Forelimb muscle (tissue), 1 donor: ENCODE measurements at regions not wholly inside any gene's neighbourhood (a gene's known extent, or its start where the extent isn't known, plus 50 kb on each side); places are given as distances from the start of the nearest gene placed in this dataset.
A peak's percentile ranks its signal among the peaks of the same experiment; 100 is the strongest.

ENCODE experiments used
- DNase-seq: peaks from one replicate; pipeline ENCODE4 v3.0.0-alpha.2; 2013; ENCODE audit warnings: low read depth

- DNase-seq = no peak
Measured at GRCh38 chr13:84658491-84659358, 776.5 kb upstream of the SLITRK1 start.

- no peak for DNase-seq
Measured at GRCh38 chr13:84655677-84656076, 773.4 kb upstream of the SLITRK1 start.

GRCh38 chr13:84654654-84655275, 772.5 kb upstream of the SLITRK1 start:
- DNase-seq = no peak

GRCh38 chr13:84653915-84654534, 771.8 kb upstream of the SLITRK1 start:
- DNase-seq = no peak

GRCh38 chr13:84651705-84652104, 769.4 kb upstream of the SLITRK1 start:
- DNase-seq = no peak

- no peak for DNase-seq
Measured at GRCh38 chr13:84651288-84651687, 769.0 kb upstream of the SLITRK1 start.

GRCh38 chr13:84649853-84650252, 767.6 kb upstream of the SLITRK1 start:
- DNase-seq = no peak

GRCh38 chr13:84648069-84648640, 765.9 kb upstream of the SLITRK1 start:
- DNase-seq = no peak

- no peak for DNase-seq
Measured at GRCh38 chr13:84646957-84647356, 764.7 kb upstream of the SLITRK1 start.

GRCh38 chr13:84645196-84646012, 763.1 kb upstream of the SLITRK1 start:
- no peak for DNase-seq

- DNase-seq = no peak
Measured at GRCh38 chr13:84641491-84641890, 759.2 kb upstream of the SLITRK1 start.

- DNase-seq = no peak
Measured at GRCh38 chr13:84640691-84641090, 758.4 kb upstream of the SLITRK1 start.

- DNase-seq = no peak
Measured at GRCh38 chr13:84630476-84630875, 748.2 kb upstream of the SLITRK1 start.

GRCh38 chr13:84616864-84617263, 734.6 kb upstream of the SLITRK1 start:
- no peak for DNase-seq

- DNase-seq = no peak
Measured at GRCh38 chr13:84609716-84610115, 727.4 kb upstream of the SLITRK1 start.

- DNase-seq = peak; percentile 4
Measured at GRCh38 chr13:84607261-84608013, 725.2 kb upstream of the SLITRK1 start.

GRCh38 chr13:84606616-84607015, 724.3 kb upstream of the SLITRK1 start:
- DNase-seq = no peak

- DNase-seq = no peak
Measured at GRCh38 chr13:84605927-84606326, 723.7 kb upstream of the SLITRK1 start.

- DNase-seq = no peak
Measured at GRCh38 chr13:84591444-84591843, 709.2 kb upstream of the SLITRK1 start.

GRCh38 chr13:84590663-84591062, 708.4 kb upstream of the SLITRK1 start:
- DNase-seq = no peak

GRCh38 chr13:84588023-84588422, 705.7 kb upstream of the SLITRK1 start:
- DNase-seq = no peak
